K562 (cell line): ENCODE measurements at regions not wholly inside any gene's neighbourhood (a gene's known extent, or its start where the extent isn't known, plus 50 kb on each side); places are given as distances from the start of the nearest gene placed in this dataset.
A peak's percentile ranks its signal among the peaks of the same experiment; 100 is the strongest.
"Not testable (repeated sequence)": the region's sequence is repeated elsewhere in the genome, so short reads cannot be mapped to it uniquely, and the experiment has no call there.

Source experiments
- ATAC-seq: fragments of 200-7000 bp; cut with Tn5 transposase; 3 replicates; pipeline ENCODE4 v1.9.1; 2020; ENCODE audit warnings: moderate library complexity
- BruUV-seq: library from RNA; stranded (reverse); fragments of 400-500 nt; replicated peaks from 2 replicates; lab custom pipeline; 2021; lab: Mats Ljungman, UMichigan
- CTCF ChIA-PET: fragments of 300-600 bp; formaldehyde crosslinking; extraction: SDS; loops from one replicate; lab custom pipeline; 2021; ENCODE audit warnings: low intra/inter-chr PET ratio; lab: Yijun Ruan, JAX
- POLR2A ChIA-PET: fragments of 300-600, 350-650 bp; sonication (Branson Sonifier 250); formaldehyde crosslinking; extraction: SDS; loops from one replicate; lab custom pipeline; 2021; ENCODE audit warnings: antibody characterized with exemption, inconsistent platforms; lab: Yijun Ruan, JAX
- DNase-seq, 4 experiments: peaks; one replicate each; pipeline versions ENCODE4 v3.0.0 to v3.0.0-alpha.2; 2011 to 2018; ENCODE audit warnings: low spot score in 3 of 4, mixed read lengths in 3 of 4; ENCODE audit errors: extremely low read depth in 1 of 4
- FAIRE-seq: peaks from 2 replicates; lab custom pipeline; 2011; peaks lifted over from hg19 to GRCh38; lab: Jason Lieb, UNC
- H2AFZ ChIP-seq: 2 replicates; pipeline ENCODE4 v1.6.0; 2011; ENCODE audit warnings: low read depth, low read length, control low read depth, inconsistent platforms
- H3K27ac ChIP-seq: fragments of 200-600 bp; 3 replicates; pipeline ENCODE4 v1.8.0; 2011; ENCODE audit warnings: low read depth, mild to moderate bottlenecking, control low read depth, inconsistent platforms, low read length, moderate library complexity, mixed read lengths; ENCODE audit errors: extremely low read depth
- H3K27me3 ChIP-seq, 2 experiments: fragments of 300-600 bp in 1 of 2; 2 replicates in 1 of 2; 3 replicates in 1 of 2; pipeline versions ENCODE4 v1.6.0 to v1.8.0; 2011; ENCODE audit warnings: inconsistent platforms in 2 of 2, low read length in 2 of 2, mild to moderate bottlenecking in 1 of 2, mixed read lengths in 1 of 2, moderate library complexity in 1 of 2; ENCODE audit not compliant: control insufficient read depth in 2 of 2, insufficient read depth in 2 of 2
- H3K36me3 ChIP-seq: fragments of 300-600 bp; 3 replicates; pipeline ENCODE4 v1.8.0; 2011; ENCODE audit warnings: mild to moderate bottlenecking, low read length, inconsistent platforms; ENCODE audit not compliant: control insufficient read depth, insufficient read depth
- H3K4me1 ChIP-seq, 2 experiments: fragments of 200-600 bp in 1 of 2; replicated peaks in 1 of 2; 2 replicates in 1 of 2; 3 replicates in 1 of 2; pipeline versions ENCODE4 v1.5.1 to v1.8.0; 2011; ENCODE audit warnings: inconsistent platforms in 2 of 2, low read length in 2 of 2, mild to moderate bottlenecking in 1 of 2, mixed read lengths in 1 of 2, moderate library complexity in 1 of 2; ENCODE audit not compliant: control insufficient read depth in 2 of 2, insufficient read depth in 2 of 2
- H3K4me2 ChIP-seq: 2 replicates; pipeline ENCODE4 v1.6.1; 2011; ENCODE audit warnings: low read length, control low read depth, inconsistent platforms, mixed read lengths; ENCODE audit not compliant: insufficient read depth
- H3K4me3 ChIP-seq: fragments of 200-600 bp; sonication (generic), shearing (Covaris generic); 2 replicates; pipeline ENCODE4 v1.5.1; 2016; ENCODE audit warnings: control low read depth, inconsistent platforms
- H3K79me2 ChIP-seq: fragments of 200-600 bp; 3 replicates; pipeline ENCODE4 v1.8.0; 2011; ENCODE audit warnings: low read length, inconsistent platforms; ENCODE audit not compliant: control insufficient read depth, insufficient read depth
- H3K9ac ChIP-seq, 2 experiments: 2 replicates each; pipeline versions ENCODE4 v1.6.0 to v1.6.1; 2011; ENCODE audit warnings: low read depth in 2 of 2, low read length in 2 of 2, control low read depth in 1 of 2, inconsistent platforms in 1 of 2, mild to moderate bottlenecking in 1 of 2, mixed read lengths in 1 of 2; ENCODE audit not compliant: insufficient read depth in 1 of 2
- H3K9me1 ChIP-seq: one replicate; pipeline ENCODE4 v1.6.0; 2011; ENCODE audit warnings: inconsistent platforms, mild to moderate bottlenecking, low read length, moderate library complexity; ENCODE audit not compliant: control insufficient read depth, insufficient read depth
- H3K9me3 ChIP-seq: replicated peaks from 2 replicates; pipeline ENCODE4 v1.5.1; 2011; ENCODE audit warnings: low read depth, low read length, inconsistent platforms; ENCODE audit not compliant: control insufficient read depth, insufficient read depth
- H4K20me1 ChIP-seq: replicated peaks from 2 replicates; pipeline ENCODE4 v1.6.1; 2011; ENCODE audit warnings: low read length, inconsistent platforms, mixed read lengths; ENCODE audit not compliant: control insufficient read depth, insufficient read depth
- DIDO1 ChIP-seq: fragments of 450-650 bp; IDR thresholded peaks from 2 replicates; pipeline ENCODE4 v1.6.1; 2016; ENCODE audit warnings: low read depth, missing biosample characterization, missing genetic modification characterization
- E2F6 ChIP-seq, 2 experiments: IDR thresholded peaks; 2 replicates each; pipeline ENCODE4 v1.6.1; 2011; ENCODE audit warnings: borderline replicate concordance in 1 of 2, control low read depth in 1 of 2, low read depth in 1 of 2, low read length in 1 of 2, mild to moderate bottlenecking in 1 of 2, mixed read lengths in 1 of 2, moderate library complexity in 1 of 2; ENCODE audit not compliant: insufficient read depth in 1 of 2, insufficient read length in 1 of 2, poor library complexity in 1 of 2, severe bottlenecking in 1 of 2; ENCODE audit errors: extremely low read depth in 1 of 2
- FOXK1 ChIP-seq: sonication (generic); formaldehyde crosslinking; IDR thresholded peaks from 2 replicates; pipeline ENCODE4 v1.8.0; 2022; ENCODE audit warnings: missing genetic modification reagents, mild to moderate bottlenecking, borderline replicate concordance
- HOXB6 ChIP-seq: fragments of 250-450 bp; sonication (Bioruptor Pico); IDR thresholded peaks from 2 replicates; pipeline ENCODE4 v1.5.1; 2022; ENCODE audit warnings: mild to moderate bottlenecking, borderline replicate concordance
- KLF16 ChIP-seq: IDR thresholded peaks from 2 replicates; pipeline ENCODE4 v1.6.1; 2016; ENCODE audit warnings: antibody characterized with exemption
- NR2C1 ChIP-seq, 2 experiments: fragments of 450-650 bp; IDR thresholded peaks; 2 replicates each; pipeline ENCODE4 v1.6.1; 2017; ENCODE audit warnings: mild to moderate bottlenecking in 2 of 2, antibody characterized with exemption in 1 of 2, inconsistent platforms in 1 of 2, missing compliant biosample characterization in 1 of 2, missing genetic modification characterization in 1 of 2
- ZNF146 ChIP-seq: IDR thresholded peaks from one replicate; pipeline ENCODE4 v1.6.1; 2018; ENCODE audit warnings: missing compliant biosample characterization; ENCODE audit not compliant: unreplicated experiment
- WGBS: fragments of 100-300 bp; shearing (Covaris generic); methylation state at CpG from one replicate; pipeline ENCODE4 v1.1.6; 2016; ENCODE audit warnings: low coverage, mixed read lengths; ENCODE audit not compliant: insufficient coverage; ENCODE audit errors: missing lambda C conversion rate; 5-methylcytosine and 5-hydroxymethylcytosine counted together
- in situ Hi-C: fragments of 300-500 bp; cut with MboI; formaldehyde crosslinking; loops from 4 replicates; pipeline ENCODE4 v1.15.0; 2018; ENCODE audit warnings: inconsistent platforms, mixed read lengths
- intact Hi-C: fragments of 100-400 bp; cut with micrococcal nuclease; formaldehyde crosslinking; loops from 2 replicates; pipeline ENCODE4 v1.14.2; 2022

GRCh38 chr10:25840875-25841274 lies 93.2 kb upstream of the MYO3A start:
- CTCF ChIA-PET, in situ Hi-C loops, intact Hi-C loops: not testable (repeated sequence)

GRCh38 chr10:25842146-25842545 lies 91.9 kb upstream of the MYO3A start:
- DNase-seq: no peak
- H3K36me3 ChIP-seq: no peaks in the 10 kb centered on the region
- CTCF ChIA-PET: no interaction called here

More at GRCh38 chr10:25840875-25841274, 93.2 kb upstream of the MYO3A start:
- BruUV-seq, ATAC-seq, H3K79me2 ChIP-seq, H3K4me1 ChIP-seq, H3K9ac ChIP-seq, H3K27me3 ChIP-seq, FAIRE-seq, H3K9me1 ChIP-seq, POLR2A ChIA-PET, H3K27ac ChIP-seq, DNase-seq, H3K9me3 ChIP-seq, H3K36me3 ChIP-seq, H4K20me1 ChIP-seq, H3K4me3 ChIP-seq, H2AFZ ChIP-seq, H3K4me2 ChIP-seq: not testable (repeated sequence)
- 0% methylated on average over 3 of the region's 3 CpGs for WGBS
- TF ChIP-seq ZNF146 (CRISPR knock-in tag): peak; percentile 65
- TF ChIP-seq, all 486 proteins: peak for 1; not testable (repeated sequence) for 485

More at GRCh38 chr10:25842146-25842545, 91.9 kb upstream of the MYO3A start:
- peaks cover 0 to 4% of the 10 kb centered on the region in 2 experiments; a peak in 1 of 5 replicates for H3K27me3 ChIP-seq
- no peaks in the 10 kb centered on the region for H3K9me1 ChIP-seq
- BruUV-seq: no TSS peak
- 0% methylated on average over 6 of the region's 6 CpGs for WGBS
- no peak for ATAC-seq
- no peaks in the 10 kb centered on the region for H4K20me1 ChIP-seq
- intact Hi-C loops (no loop called here), in situ Hi-C loops (no loop called here)
- no peaks in the 10 kb centered on the region for H3K9me3 ChIP-seq
- no peak overlapping the region for H3K27ac ChIP-seq
- no peak for TF ChIP-seq HOXB6
- TF ChIP-seq DIDO1 (tag): no peak
- TF ChIP-seq E2F6 (IDR thresholded peaks at IDR 0.05; ENCODE audit: borderline replicate concordance in 1 of 2, extremely low read depth in 1 of 2, insufficient read depth in 1 of 2, insufficient read length in 1 of 2, low read depth in 1 of 2, low read length in 1 of 2, poor library complexity in 1 of 2, severe bottlenecking in 1 of 2): no peak
- no peak for TF ChIP-seq FOXK1 (CRISPR knock-in tag)
- no peak for TF ChIP-seq KLF16
- no peak for TF ChIP-seq NR2C1 (IDR thresholded peaks at IDR 0.05)
- TF ChIP-seq NR2C1 (tag; IDR thresholded peaks at IDR 0.05): no peak
- H3K4me1 ChIP-seq: no peaks in the 10 kb centered on the region
- H3K79me2 ChIP-seq: no peaks in the 10 kb centered on the region
- H3K9ac ChIP-seq: no peak overlapping the region
- POLR2A ChIA-PET: interaction anchor here (1.2 kb wide), 1 partner anchor 34 kb away, joined by 3 read pairs; no protein-coding TSS in a partner anchor
- H3K4me2 ChIP-seq: no peak overlapping the region
- H3K4me3 ChIP-seq: no peak overlapping the region
- no peak for FAIRE-seq
- no peak overlapping the region for H2AFZ ChIP-seq
